Parathyroid adenoma (tissue), 2 donors: ENCODE measurements at regions not wholly inside any gene's neighbourhood (a gene's known extent, or its start where the extent isn't known, plus 50 kb on each side); places are given as distances from the start of the nearest gene placed in this dataset.

Experiments used
- H2AFZ ChIP-seq: fragments of 300-600 bp; sonication (generic); one replicate; pipeline ENCODE4 v1.7.0; 2017; ENCODE audit warnings: antibody characterized with exemption, mild to moderate bottlenecking
- H3K27ac ChIP-seq: fragments of 300-600 bp; sonication (generic); one replicate; pipeline ENCODE4 v1.7.0; 2017
- H3K27me3 ChIP-seq: fragments of 300-600 bp; sonication (generic); one replicate; pipeline ENCODE4 v1.7.0; 2017; ENCODE audit warnings: low read length; ENCODE audit not compliant: control insufficient read depth, insufficient read depth
- H3K36me3 ChIP-seq: fragments of 300-600 bp; sonication (generic); one replicate; pipeline ENCODE4 v1.7.0; 2017; ENCODE audit warnings: low read length; ENCODE audit not compliant: control insufficient read depth, insufficient read depth
- H3K4me1 ChIP-seq: fragments of 300-600 bp; sonication (generic); one replicate; pipeline ENCODE4 v1.7.0; 2017; ENCODE audit warnings: control low read depth
- H3K4me2 ChIP-seq: fragments of 300-600 bp; sonication (generic); one replicate; pipeline ENCODE4 v1.7.0; 2017; ENCODE audit warnings: low read length
- H3K4me3 ChIP-seq: fragments of 300-600 bp; sonication (generic); one replicate; pipeline ENCODE4 v1.7.0; 2017; ENCODE audit warnings: low read depth, low read length
- H3K79me2 ChIP-seq: fragments of 300-600 bp; sonication (generic); one replicate; pipeline ENCODE4 v1.7.0; 2017; ENCODE audit warnings: control low read depth
- H3K9ac ChIP-seq: fragments of 300-600 bp; sonication (generic); one replicate; pipeline ENCODE4 v1.7.0; 2017; ENCODE audit warnings: mild to moderate bottlenecking
- H3K9me3 ChIP-seq: fragments of 300-600 bp; sonication (generic); one replicate; pipeline ENCODE4 v1.7.0; 2017; ENCODE audit warnings: low read length; ENCODE audit not compliant: control insufficient read depth
- TF ChIP-seq, protein P1 (sequence below): fragments of 300-600 bp; sonication (generic); IDR thresholded peaks from one replicate; pipeline ENCODE4 v1.7.0; 2017; ENCODE audit warnings: antibody characterized with exemption, mild to moderate bottlenecking
- donor health status: primary hyperparathyroidism.

DNA sequence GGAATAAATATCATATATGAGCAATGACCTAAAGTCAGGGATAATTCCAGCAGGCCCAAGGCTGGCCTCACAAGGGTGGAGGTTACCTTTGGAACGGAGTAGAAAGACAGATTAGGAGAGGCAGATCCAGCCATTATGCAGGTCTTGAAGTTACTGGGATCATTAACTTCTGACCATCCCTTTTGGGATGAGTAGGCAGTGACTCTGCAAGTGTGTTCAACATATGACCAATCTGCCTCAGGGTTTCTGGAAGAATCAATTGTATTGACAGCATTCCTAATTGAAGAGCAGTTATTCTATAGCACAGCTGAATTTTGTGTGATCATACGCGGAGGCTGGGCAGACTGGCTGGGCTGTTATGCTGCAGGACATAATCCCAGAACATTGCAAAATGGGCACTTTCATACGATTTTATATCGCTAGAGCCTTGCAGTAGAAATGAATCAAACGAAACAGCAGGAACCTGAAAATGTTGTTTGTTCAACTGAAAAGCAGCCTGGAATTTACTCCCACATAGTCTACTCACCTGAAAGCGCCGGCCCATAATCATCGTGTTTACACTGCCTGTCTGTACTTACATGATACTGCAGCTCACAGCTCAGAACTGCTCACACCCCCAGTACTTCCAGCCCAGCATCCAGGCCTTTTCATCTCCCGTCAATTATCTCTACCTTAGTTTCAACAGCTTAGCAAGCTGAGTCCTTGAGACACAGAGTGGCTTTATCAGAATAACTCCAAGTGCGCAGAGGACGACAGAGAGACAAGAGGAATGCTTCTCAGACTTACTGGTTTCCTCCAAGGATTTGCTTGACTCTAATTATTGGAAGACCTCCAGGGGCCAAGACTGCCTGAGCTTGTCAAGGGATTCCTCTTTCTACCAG is 556.1 kb downstream of the EFNB2 start:
- no peaks in the 10 kb centered on the region for H3K27me3 ChIP-seq
- no peaks in the 10 kb centered on the region for H3K4me1 ChIP-seq
- no peak overlapping the region for H2AFZ ChIP-seq
- H3K27ac ChIP-seq, result no peak overlapping the region
- H3K9me3 ChIP-seq, result no peaks in the 10 kb centered on the region
- H3K79me2 ChIP-seq, result no peaks in the 10 kb centered on the region
- H3K36me3 ChIP-seq, result no peaks in the 10 kb centered on the region
- TF ChIP-seq, protein P1, sequence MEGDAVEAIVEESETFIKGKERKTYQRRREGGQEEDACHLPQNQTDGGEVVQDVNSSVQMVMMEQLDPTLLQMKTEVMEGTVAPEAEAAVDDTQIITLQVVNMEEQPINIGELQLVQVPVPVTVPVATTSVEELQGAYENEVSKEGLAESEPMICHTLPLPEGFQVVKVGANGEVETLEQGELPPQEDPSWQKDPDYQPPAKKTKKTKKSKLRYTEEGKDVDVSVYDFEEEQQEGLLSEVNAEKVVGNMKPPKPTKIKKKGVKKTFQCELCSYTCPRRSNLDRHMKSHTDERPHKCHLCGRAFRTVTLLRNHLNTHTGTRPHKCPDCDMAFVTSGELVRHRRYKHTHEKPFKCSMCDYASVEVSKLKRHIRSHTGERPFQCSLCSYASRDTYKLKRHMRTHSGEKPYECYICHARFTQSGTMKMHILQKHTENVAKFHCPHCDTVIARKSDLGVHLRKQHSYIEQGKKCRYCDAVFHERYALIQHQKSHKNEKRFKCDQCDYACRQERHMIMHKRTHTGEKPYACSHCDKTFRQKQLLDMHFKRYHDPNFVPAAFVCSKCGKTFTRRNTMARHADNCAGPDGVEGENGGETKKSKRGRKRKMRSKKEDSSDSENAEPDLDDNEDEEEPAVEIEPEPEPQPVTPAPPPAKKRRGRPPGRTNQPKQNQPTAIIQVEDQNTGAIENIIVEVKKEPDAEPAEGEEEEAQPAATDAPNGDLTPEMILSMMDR, result no peak
- H3K4me2 ChIP-seq, result no peak overlapping the region
- H3K9ac ChIP-seq, result no peak overlapping the region
- H3K4me3 ChIP-seq, result no peak overlapping the region

DNA sequence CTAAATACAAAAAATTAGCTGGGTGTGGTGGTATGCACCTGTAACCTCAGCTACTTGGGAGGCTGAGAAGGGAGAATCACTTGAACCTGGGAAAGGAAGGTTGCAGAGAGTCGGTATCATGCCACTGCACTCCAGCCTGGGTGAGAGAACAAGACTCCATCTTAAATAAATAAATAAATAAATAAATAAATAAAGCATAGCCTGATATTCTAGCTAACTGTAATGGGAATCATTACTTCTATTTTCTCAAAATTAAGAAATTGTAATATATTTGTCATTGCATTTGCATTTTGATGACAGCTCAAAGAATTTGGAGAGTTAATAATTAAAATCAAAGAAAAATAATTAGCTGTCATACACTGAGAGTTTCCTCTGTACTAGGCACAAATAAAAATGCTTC is 561.1 kb downstream of the EFNB2 start:
- H3K27me3 ChIP-seq, result no peaks in the 10 kb centered on the region
- H3K79me2 ChIP-seq, result no peaks in the 10 kb centered on the region
- H2AFZ ChIP-seq, result no peak overlapping the region
- H3K4me2 ChIP-seq, result no peak overlapping the region
- TF ChIP-seq, protein P1, result no peak
- no peak overlapping the region for H3K9ac ChIP-seq
- no peaks in the 10 kb centered on the region for H3K9me3 ChIP-seq
- H3K4me1 ChIP-seq, result no peaks in the 10 kb centered on the region
- no peak overlapping the region for H3K4me3 ChIP-seq
- no peak overlapping the region for H3K27ac ChIP-seq
- no peaks in the 10 kb centered on the region for H3K36me3 ChIP-seq

DNA sequence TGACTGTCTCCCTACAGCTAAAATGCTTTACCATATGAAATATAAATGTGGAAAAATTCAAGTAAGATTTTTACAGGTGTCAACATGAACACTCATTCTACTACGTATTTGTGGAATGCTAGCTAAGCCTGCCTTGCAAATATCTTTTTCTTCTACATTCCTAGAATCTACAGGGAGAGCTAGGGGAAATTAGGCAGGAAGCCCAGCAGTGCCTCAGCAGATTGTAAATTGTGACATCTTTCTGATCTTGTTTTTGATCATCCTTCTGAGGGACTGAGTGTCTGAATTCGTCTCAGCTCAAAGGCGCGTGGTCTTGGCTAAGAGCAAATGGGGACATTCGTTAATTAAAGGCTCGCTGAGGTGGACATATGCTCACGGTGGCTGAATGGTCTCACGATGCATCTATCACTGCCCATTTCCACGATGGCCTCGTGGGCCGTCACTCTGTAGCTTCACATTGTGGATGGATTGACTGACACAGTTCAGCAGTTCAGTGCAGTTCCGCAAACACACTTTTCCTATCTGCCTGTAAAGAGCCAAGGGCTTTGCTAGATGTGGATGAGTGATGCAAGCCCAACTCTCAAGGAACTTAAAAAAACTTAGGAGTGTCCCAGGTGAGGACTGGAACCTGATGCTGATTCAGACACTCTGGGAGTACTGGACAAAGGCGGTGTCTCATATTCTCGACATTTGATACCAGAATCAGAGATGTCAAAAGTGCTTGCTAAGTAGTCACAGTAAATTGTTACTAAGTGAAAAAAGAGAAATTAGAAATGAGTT is 562.5 kb downstream of the EFNB2 start:
- Histone ChIP-seq H3K9me3 (no peaks in the 10 kb centered on the region), H3K4me2 (no peak overlapping the region), H3K27me3 (no peaks in the 10 kb centered on the region), H3K9ac (no peak overlapping the region), H3K4me1 (no peaks in the 10 kb centered on the region), H3K36me3 (no peaks in the 10 kb centered on the region), H3K27ac (no peak overlapping the region), H3K4me3 (no peak overlapping the region), H2AFZ (no peak overlapping the region), H3K79me2 (no peaks in the 10 kb centered on the region)
- TF ChIP-seq, protein P1, result no peak

DNA sequence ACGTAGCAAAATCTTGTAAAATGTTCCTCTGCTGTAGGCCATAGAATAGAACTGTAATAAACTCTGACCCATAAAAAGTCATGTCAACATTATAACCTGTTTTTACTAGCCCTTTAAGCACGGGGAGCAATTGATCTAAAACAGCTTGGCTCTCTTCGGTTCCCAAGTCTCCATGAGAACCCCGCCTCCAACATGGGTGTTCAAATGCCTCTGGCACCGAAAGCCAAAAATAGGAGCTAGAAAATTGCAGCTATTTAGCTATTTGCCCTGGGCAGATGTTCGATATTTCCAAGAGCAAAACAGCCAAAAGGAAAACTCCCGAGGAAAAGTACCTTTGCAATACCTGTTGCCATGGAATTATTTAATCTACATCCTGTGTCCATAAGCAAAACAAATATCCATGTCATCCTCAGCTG is 563.1 kb downstream of the EFNB2 start:
- Histone ChIP-seq H3K79me2 (no peaks in the 10 kb centered on the region), H3K9ac (no peak overlapping the region), H3K27ac (no peak overlapping the region), H3K36me3 (no peaks in the 10 kb centered on the region), H3K9me3 (no peaks in the 10 kb centered on the region), H3K4me2 (no peak overlapping the region), H3K27me3 (no peaks in the 10 kb centered on the region), H3K4me3 (no peak overlapping the region), H3K4me1 (no peaks in the 10 kb centered on the region), H2AFZ (no peak overlapping the region)
- TF ChIP-seq, protein P1, result no peak
